Caco-2 (cell line): ENCODE measurements at regions not wholly inside any gene's neighbourhood (a gene's known extent, or its start where the extent isn't known, plus 50 kb on each side); places are given as distances from the start of the nearest gene placed in this dataset.

Source experiments
- BruUV-seq: library from RNA; stranded (reverse); fragments of 400-500 nt; replicated peaks from 2 replicates; lab custom pipeline; 2021; lab: Mats Ljungman, UMichigan
- CTCF ChIA-PET: fragments of 300-600 bp; sonication (Branson Sonifier 250); formaldehyde crosslinking; loops from one replicate; lab custom pipeline; 2022; ENCODE audit warnings: antibody characterized with exemption; lab: Charles Lee
- POLR2A ChIA-PET: fragments of 300-600 bp; sonication (Branson Sonifier 250); formaldehyde crosslinking; loops from one replicate; lab custom pipeline; 2022; ENCODE audit warnings: antibody characterized with exemption; lab: Charles Lee
- DNase-seq, 2 experiments: peaks; one replicate each; pipeline versions ENCODE4 v3.0.0 to v3.0.0-alpha.2; 2020 to 2022
- H3K27me3 ChIP-seq: replicated peaks from 2 replicates; pipeline ENCODE4 v1.6.0; 2011; ENCODE audit warnings: low read length; ENCODE audit not compliant: control insufficient read depth, insufficient read depth
- H3K36me3 ChIP-seq: 2 replicates; pipeline ENCODE4 v1.5.1; 2011; ENCODE audit warnings: low read length; ENCODE audit not compliant: control insufficient read depth, insufficient read depth
- H3K4me1 ChIP-seq: fragments of 250-450 bp; sonication (Bioruptor Pico); 2 replicates; pipeline ENCODE4 v1.5.1; 2020; ENCODE audit warnings: mild to moderate bottlenecking
- H3K4me3 ChIP-seq: 2 replicates; pipeline ENCODE4 v1.5.1; 2011; ENCODE audit warnings: low read depth, mild to moderate bottlenecking, control low read depth, low read length
- H3K9me3 ChIP-seq: fragments of 250-450 bp; sonication (Bioruptor Pico); 2 replicates; pipeline ENCODE4 v1.5.1; 2020; ENCODE audit warnings: mild to moderate bottlenecking, moderate library complexity
- H3K27ac Mint-ChIP-seq: one replicate; pipeline ENCODE4 v1.8.0; 2022; ENCODE audit warnings: mixed read lengths; ENCODE audit not compliant: unreplicated experiment
- H3K27me3 Mint-ChIP-seq: one replicate; pipeline ENCODE4 v1.8.0; 2022; ENCODE audit warnings: mixed read lengths; ENCODE audit not compliant: insufficient read depth, unreplicated experiment
- H3K36me3 Mint-ChIP-seq: one replicate; pipeline ENCODE4 v1.8.0; 2022; ENCODE audit warnings: mild to moderate bottlenecking, mixed read lengths; ENCODE audit not compliant: insufficient read depth, unreplicated experiment
- H3K4me1 Mint-ChIP-seq: one replicate; pipeline ENCODE4 v1.8.0; 2022; ENCODE audit warnings: low read depth, mixed read lengths; ENCODE audit not compliant: unreplicated experiment
- H3K4me3 Mint-ChIP-seq: one replicate; pipeline ENCODE4 v1.8.0; 2022; ENCODE audit warnings: mild to moderate bottlenecking, moderate library complexity, mixed read lengths; ENCODE audit not compliant: unreplicated experiment
- H3K9me3 Mint-ChIP-seq: one replicate; pipeline ENCODE4 v1.8.0; 2022; ENCODE audit warnings: mixed read lengths; ENCODE audit not compliant: unreplicated experiment
- CTCF ChIP-seq, 2 experiments: fragments of 200-600 bp in 1 of 2; IDR thresholded peaks; 1 replicate in 1 of 2; 2 replicates in 1 of 2; pipeline versions ENCODE4 v1.5.1 to v1.8.0; 2011 to 2022; ENCODE audit warnings: antibody characterized with exemption in 1 of 2, control low read depth in 1 of 2, inconsistent platforms in 1 of 2, low read depth in 1 of 2, low read length in 1 of 2, mild to moderate bottlenecking in 1 of 2, moderate library complexity in 1 of 2; ENCODE audit not compliant: insufficient read depth in 1 of 2, severe bottlenecking in 1 of 2, unreplicated experiment in 1 of 2
- intact Hi-C: fragments of 100-400 bp; cut with micrococcal nuclease; formaldehyde crosslinking; loops from one replicate; pipeline ENCODE4 v1.10.0; 2022; ENCODE audit not compliant: unreplicated experiment

- Histone ChIP-seq H3K4me1 (peaks cover 6% of the 10 kb centered on the region; the same call in 1 of the 2 replicates), H3K36me3 (no peaks in the 10 kb centered on the region), H3K4me3 (no peak overlapping the region), H3K27me3 (no peaks in the 10 kb centered on the region), H3K9me3 (no peaks in the 10 kb centered on the region)
- no peak overlapping the region for H3K4me3 Mint-ChIP-seq
- ChIA-PET POLR2A (no interaction called here), CTCF (no interaction called here)
- H3K9me3 Mint-ChIP-seq = peaks cover 9% of the 10 kb centered on the region
- no peak for DNase-seq
- intact Hi-C loops = no loop called here
- H3K27me3 Mint-ChIP-seq = no peaks in the 10 kb centered on the region
- no peak for TF ChIP-seq CTCF (IDR thresholded peaks at IDR 0.05; ENCODE audit: insufficient read depth in 1 of 2, low read depth in 1 of 2, low read length in 1 of 2, severe bottlenecking in 1 of 2, unreplicated experiment in 1 of 2)
- H3K36me3 Mint-ChIP-seq = no peaks in the 10 kb centered on the region
- no peak overlapping the region for H3K27ac Mint-ChIP-seq
- BruUV-seq = no TSS peak
- no peaks in the 10 kb centered on the region for H3K4me1 Mint-ChIP-seq
Measured at GRCh38 chr1:234758851-234759250, 148.9 kb upstream of the IRF2BP2 start.

GRCh38 chr1:234756857-234757256 is 146.9 kb upstream of the IRF2BP2 start:
- peaks cover 6% of the 10 kb centered on the region; the same call in 1 of the 2 replicates for H3K4me1 ChIP-seq
- H3K4me1 Mint-ChIP-seq = no peaks in the 10 kb centered on the region
- H3K36me3 Mint-ChIP-seq = no peaks in the 10 kb centered on the region
- H3K27ac Mint-ChIP-seq = no peak overlapping the region
- no peak overlapping the region for H3K4me3 Mint-ChIP-seq
- no peak for TF ChIP-seq CTCF (IDR thresholded peaks at IDR 0.05; ENCODE audit: insufficient read depth in 1 of 2, low read depth in 1 of 2, low read length in 1 of 2, severe bottlenecking in 1 of 2, unreplicated experiment in 1 of 2)
- DNase-seq = no peak
- H3K27me3 ChIP-seq = no peaks in the 10 kb centered on the region
- no peaks in the 10 kb centered on the region for H3K27me3 Mint-ChIP-seq
- ChIA-PET POLR2A (no interaction called here), CTCF (no interaction called here)
- intact Hi-C loops = no loop called here
- BruUV-seq = no TSS peak
- H3K9me3 ChIP-seq = no peaks in the 10 kb centered on the region
- peaks cover 9% of the 10 kb centered on the region for H3K9me3 Mint-ChIP-seq
- no peak overlapping the region for H3K4me3 ChIP-seq
- no peaks in the 10 kb centered on the region for H3K36me3 ChIP-seq

- ChIA-PET CTCF (no interaction called here), POLR2A (no interaction called here)
- Mint-ChIP-seq H3K36me3 (no peaks in the 10 kb centered on the region), H3K9me3 (peaks cover 9% of the 10 kb centered on the region), H3K27ac (no peak overlapping the region), H3K4me1 (peaks cover 2% of the 10 kb centered on the region), H3K27me3 (no peaks in the 10 kb centered on the region), H3K4me3 (no peak overlapping the region)
- H3K4me3 ChIP-seq = no peak overlapping the region
- DNase-seq = no peak
- H3K9me3 ChIP-seq = no peaks in the 10 kb centered on the region
- H3K4me1 ChIP-seq = peaks cover 8% of the 10 kb centered on the region; the same call in 1 of the 2 replicates
- TF ChIP-seq CTCF (IDR thresholded peaks at IDR 0.05; ENCODE audit: insufficient read depth in 1 of 2, low read depth in 1 of 2, low read length in 1 of 2, severe bottlenecking in 1 of 2, unreplicated experiment in 1 of 2) = no peak
- no peaks in the 10 kb centered on the region for H3K36me3 ChIP-seq
- H3K27me3 ChIP-seq = no peaks in the 10 kb centered on the region
- intact Hi-C loops = no loop called here
- no TSS peak for BruUV-seq
Measured at GRCh38 chr1:234756066-234756774, 146.2 kb upstream of the IRF2BP2 start.
